ENCODE measurements at regions not wholly inside any gene's neighbourhood (a gene's known extent, or its start where the extent isn't known, plus 50 kb on each side); places are given as distances from the start of the nearest gene placed in this dataset.
"Not testable (repeated sequence)": the region's sequence is repeated elsewhere in the genome, so short reads cannot be mapped to it uniquely, and the experiment has no call there.

- not testable (repeated sequence) for DNase-seq
Measured at GRCh38 chr15:21357056-21357455, 83.2 kb downstream of the POTEB3 start.

- DNase-seq = not testable (repeated sequence)
Measured at GRCh38 chr15:21355944-21356343, 84.4 kb downstream of the POTEB3 start.

- DNase-seq = not testable (repeated sequence)
Measured at GRCh38 chr15:21354597-21354996, 85.7 kb downstream of the POTEB3 start.

GRCh38 chr15:21352670-21353318 lies 87.5 kb downstream of the POTEB3 start:
- DNase-seq = not testable (repeated sequence)

- DNase-seq = peak in 1 of 4 experiments; percentile 2
Measured at GRCh38 chr15:21344960-21345359, 95.3 kb downstream of the POTEB3 start.

GRCh38 chr15:21344500-21344899 lies 95.8 kb downstream of the POTEB3 start:
- not testable (repeated sequence) for DNase-seq

GRCh38 chr15:21337028-21337427 lies 103.3 kb downstream of the POTEB3 start:
- not testable (repeated sequence) for DNase-seq

GRCh38 chr15:21324720-21325460 lies 115.4 kb downstream of the POTEB3 start:
- not testable (repeated sequence) for DNase-seq

- DNase-seq = not testable (repeated sequence)
Measured at GRCh38 chr15:21284353-21284752, 155.9 kb downstream of the POTEB3 start.

GRCh38 chr15:21283210-21283609 lies 157.1 kb downstream of the POTEB3 start:
- not testable (repeated sequence) for DNase-seq

- DNase-seq = not testable (repeated sequence)
Measured at GRCh38 chr15:21280272-21280671, 160.0 kb downstream of the POTEB3 start.

- peak; percentile 55 to 83 (median 80) for DNase-seq
Measured at GRCh38 chr15:21272176-21272982, 167.9 kb downstream of the POTEB3 start.

GRCh38 chr15:21271566-21271965 lies 168.7 kb downstream of the POTEB3 start:
- peak in 3 of 4 experiments; percentile 9 to 43 (median 31) for DNase-seq

- DNase-seq = peak in 2 of 4 experiments; percentile 0 to 4
Measured at GRCh38 chr15:21270474-21270873, 169.8 kb downstream of the POTEB3 start.

- peak in 1 of 4 experiments; percentile 0 for DNase-seq
Measured at GRCh38 chr15:21269673-21270072, 170.6 kb downstream of the POTEB3 start.

GRCh38 chr15:21269121-21269520 lies 171.2 kb downstream of the POTEB3 start:
- DNase-seq = peak in 1 of 4 experiments; percentile 0

GRCh38 chr15:21268436-21268940 lies 171.8 kb downstream of the POTEB3 start:
- peak in 3 of 4 experiments; percentile 3 to 61 (median 47) for DNase-seq

GRCh38 chr15:21267671-21268395 lies 172.5 kb downstream of the POTEB3 start:
- DNase-seq = peak in 2 of 4 experiments; percentile 0

- peak in 3 of 4 experiments; percentile 11 to 74 (median 72) for DNase-seq
Measured at GRCh38 chr15:21267226-21267625, 173.1 kb downstream of the POTEB3 start.

GRCh38 chr15:21265628-21266027 lies 174.7 kb downstream of the POTEB3 start:
- peak in 3 of 4 experiments; percentile 4 to 75 (median 63) for DNase-seq

- DNase-seq = peak in 3 of 4 experiments; percentile 0 to 22 (median 11)
Measured at GRCh38 chr15:21262851-21263425, 177.4 kb downstream of the POTEB3 start.

Measured in suppressor macrophage (primary cell).